Bronchial epithelial cell (primary cell): ENCODE measurements at regions not wholly inside any gene's neighbourhood (a gene's known extent, or its start where the extent isn't known, plus 50 kb on each side); places are given as distances from the start of the nearest gene placed in this dataset.

ENCODE experiments used
- DNase-seq: peaks from one replicate; pipeline ENCODE4 v3.0.0-alpha.2; 2010; ENCODE audit warnings: low read depth
- FAIRE-seq: peaks from 2 replicates; lab custom pipeline; 2011; peaks lifted over from hg19 to GRCh38; lab: Jason Lieb, UNC
- H3K27me3 ChIP-seq: 2 replicates; pipeline ENCODE4 v1.5.1; 2011; ENCODE audit warnings: low read length; ENCODE audit not compliant: control insufficient read depth, insufficient read depth
- H3K36me3 ChIP-seq: 2 replicates; pipeline ENCODE4 v1.5.1; 2011; ENCODE audit warnings: low read length; ENCODE audit not compliant: control insufficient read depth, insufficient read depth
- H3K4me3 ChIP-seq: 2 replicates; pipeline ENCODE4 v1.5.1; 2011; ENCODE audit warnings: mild to moderate bottlenecking, low read depth, low read length, control low read depth
- CTCF ChIP-seq: IDR thresholded peaks from 2 replicates; pipeline ENCODE4 v1.5.1; 2011; ENCODE audit warnings: mild to moderate bottlenecking, moderate library complexity, low read length, control low read depth, inconsistent platforms; ENCODE audit not compliant: insufficient read depth, severe bottlenecking

GRCh38 chr12:114998750-114999128, 314.8 kb upstream of the TBX3 start:
- DNase-seq (no peak), FAIRE-seq (no peak)
- H3K36me3 ChIP-seq = no peaks in the 10 kb centered on the region
- no peaks in the 10 kb centered on the region for H3K27me3 ChIP-seq
- no peak overlapping the region for H3K4me3 ChIP-seq
- TF ChIP-seq CTCF = no peak

GRCh38 chr12:114998118-114998749, 314.3 kb upstream of the TBX3 start:
- no peak for TF ChIP-seq CTCF
- DNase-seq (no peak), FAIRE-seq (no peak)
- Histone ChIP-seq H3K27me3 (no peaks in the 10 kb centered on the region), H3K4me3 (no peak overlapping the region), H3K36me3 (no peaks in the 10 kb centered on the region)

GRCh38 chr12:114996382-114996781, 312.4 kb upstream of the TBX3 start:
- no peak for DNase-seq
- Histone ChIP-seq H3K36me3 (no peaks in the 10 kb centered on the region), H3K27me3 (no peaks in the 10 kb centered on the region), H3K4me3 (no peak overlapping the region)
- no peak for TF ChIP-seq CTCF
- FAIRE-seq = peak; percentile 73

- no peak for FAIRE-seq
- Histone ChIP-seq H3K4me3 (no peak overlapping the region), H3K36me3 (no peaks in the 10 kb centered on the region), H3K27me3 (no peaks in the 10 kb centered on the region)
- no peak for DNase-seq
- no peak for TF ChIP-seq CTCF
Observed at GRCh38 chr12:114995891-114996290, 311.9 kb upstream of the TBX3 start.

GRCh38 chr12:114993165-114993564, 309.2 kb upstream of the TBX3 start:
- no peak overlapping the region for H3K4me3 ChIP-seq
- H3K27me3 ChIP-seq = no peaks in the 10 kb centered on the region
- no peak for FAIRE-seq
- no peak for DNase-seq
- TF ChIP-seq CTCF = no peak
- H3K36me3 ChIP-seq = no peaks in the 10 kb centered on the region

GRCh38 chr12:114992443-114992842, 308.5 kb upstream of the TBX3 start:
- TF ChIP-seq CTCF = no peak
- FAIRE-seq (no peak), DNase-seq (no peak)
- no peak overlapping the region for H3K4me3 ChIP-seq
- H3K36me3 ChIP-seq = no peaks in the 10 kb centered on the region
- H3K27me3 ChIP-seq = no peaks in the 10 kb centered on the region
